ENCODE measurements at regions not wholly inside any gene's neighbourhood (a gene's known extent, or its start where the extent isn't known, plus 50 kb on each side); places are given as distances from the start of the nearest gene placed in this dataset.
"Not testable (repeated sequence)": the region's sequence is repeated elsewhere in the genome, so short reads cannot be mapped to it uniquely, and the experiment has no call there.

DNA sequence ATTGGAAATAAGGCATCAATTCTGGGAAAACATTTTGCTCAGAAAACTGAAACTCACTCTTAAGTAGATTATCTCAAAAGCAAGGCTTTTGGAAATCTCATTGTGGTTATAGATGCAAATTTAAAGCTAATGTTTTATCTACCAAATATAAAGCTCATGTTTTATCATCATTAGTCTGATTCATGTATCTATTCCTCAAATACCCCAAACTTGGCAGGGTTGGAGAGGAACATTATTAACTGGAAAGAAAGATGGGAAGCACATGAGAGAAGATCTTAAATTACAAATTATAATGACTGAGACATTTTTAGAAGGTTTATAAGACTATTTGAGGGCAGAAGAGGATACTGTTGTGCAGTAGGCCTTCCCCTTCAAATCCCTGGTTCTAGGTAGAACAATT is 137.3 kb upstream of the TGFBR2 start:
- no peak for DNase-seq (ENCODE audit: low read depth)

- no peak for DNase-seq (ENCODE audit: low read depth)
Measured at GRCh38 chr3:30470496-30470895, 135.9 kb upstream of the TGFBR2 start.

DNA sequence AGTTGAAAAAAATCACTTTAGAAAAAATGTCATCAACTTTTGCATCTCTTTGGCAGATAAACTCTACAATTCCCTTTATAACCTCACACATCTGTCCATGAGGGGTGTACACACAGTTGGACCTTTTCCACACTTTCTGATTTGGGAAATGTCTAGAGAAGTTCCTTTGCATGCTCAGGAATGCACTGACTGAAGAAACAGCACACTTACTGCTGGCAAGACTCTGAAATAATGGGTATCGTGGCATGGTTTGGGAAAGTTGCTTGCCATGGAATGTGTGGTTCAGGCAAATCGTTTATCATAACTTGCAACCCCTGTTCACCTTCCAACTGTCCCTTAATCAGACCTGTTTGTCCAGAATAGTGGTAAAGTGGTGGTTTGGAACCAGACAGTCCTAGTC is 135.3 kb upstream of the TGFBR2 start:
- no peak for DNase-seq (ENCODE audit: low read depth)

DNA sequence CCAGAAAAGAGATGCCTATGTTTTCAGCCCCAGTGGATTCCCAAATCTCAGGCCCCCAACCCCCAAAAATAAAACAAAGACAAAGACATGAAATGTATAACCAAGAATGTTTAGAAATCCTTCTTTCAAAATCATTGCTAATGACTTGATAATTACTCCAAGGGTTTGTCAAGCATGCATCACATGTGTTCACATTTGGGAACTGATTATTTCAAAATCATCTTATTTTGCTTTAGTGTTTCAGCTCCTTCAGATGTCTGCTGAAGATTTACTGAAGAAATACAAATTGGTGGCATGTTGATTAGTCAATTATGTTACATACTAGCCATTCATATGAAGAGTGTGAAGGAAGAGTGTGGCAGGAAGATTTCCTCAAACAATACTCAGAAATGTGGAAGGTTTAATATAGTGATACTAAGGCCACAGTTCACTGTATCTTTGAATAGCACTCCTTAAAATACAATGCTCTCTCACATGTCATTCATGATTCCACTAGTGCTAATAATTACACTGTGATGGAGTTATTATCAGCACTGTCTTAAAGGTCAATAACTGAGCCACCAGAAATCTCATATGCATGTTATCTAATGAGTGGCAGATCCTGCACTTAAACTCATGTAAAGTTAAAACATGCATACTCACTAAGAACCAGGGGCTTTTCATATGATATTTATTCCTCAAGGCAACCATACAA is 134.5 kb upstream of the TGFBR2 start:
- DNase-seq (ENCODE audit: low read depth) = no peak

- no peak for DNase-seq (ENCODE audit: low read depth)
Measured at GRCh38 chr3:30473374-30474051, 132.9 kb upstream of the TGFBR2 start.

GRCh38 chr3:30474371-30474770 is 132.0 kb upstream of the TGFBR2 start:
- no peak for DNase-seq (ENCODE audit: low read depth)

GRCh38 chr3:30475038-30475808 is 131.2 kb upstream of the TGFBR2 start:
- DNase-seq (ENCODE audit: low read depth) = no peak

DNA sequence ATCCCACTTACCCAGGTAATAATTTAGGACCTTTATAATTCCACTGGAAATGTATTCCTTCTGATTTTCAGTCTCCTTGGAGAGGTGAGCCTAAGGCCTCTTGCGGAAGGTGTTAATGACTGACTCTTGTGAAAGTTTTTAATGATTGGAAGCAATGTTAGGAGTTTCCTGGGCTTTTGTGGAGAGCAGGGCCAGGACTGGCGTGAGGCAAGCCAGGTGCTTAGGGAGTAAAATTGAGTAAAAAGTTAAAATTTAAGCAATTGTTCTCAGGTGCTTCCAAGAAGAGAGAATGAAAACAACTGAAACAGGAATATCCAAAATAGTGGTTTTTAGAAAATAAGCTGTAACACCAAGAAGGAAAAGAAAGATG is 130.6 kb upstream of the TGFBR2 start:
- no peak for DNase-seq (ENCODE audit: low read depth)

GRCh38 chr3:30476368-30477084 is 129.9 kb upstream of the TGFBR2 start:
- no peak for DNase-seq (ENCODE audit: low read depth)

DNA sequence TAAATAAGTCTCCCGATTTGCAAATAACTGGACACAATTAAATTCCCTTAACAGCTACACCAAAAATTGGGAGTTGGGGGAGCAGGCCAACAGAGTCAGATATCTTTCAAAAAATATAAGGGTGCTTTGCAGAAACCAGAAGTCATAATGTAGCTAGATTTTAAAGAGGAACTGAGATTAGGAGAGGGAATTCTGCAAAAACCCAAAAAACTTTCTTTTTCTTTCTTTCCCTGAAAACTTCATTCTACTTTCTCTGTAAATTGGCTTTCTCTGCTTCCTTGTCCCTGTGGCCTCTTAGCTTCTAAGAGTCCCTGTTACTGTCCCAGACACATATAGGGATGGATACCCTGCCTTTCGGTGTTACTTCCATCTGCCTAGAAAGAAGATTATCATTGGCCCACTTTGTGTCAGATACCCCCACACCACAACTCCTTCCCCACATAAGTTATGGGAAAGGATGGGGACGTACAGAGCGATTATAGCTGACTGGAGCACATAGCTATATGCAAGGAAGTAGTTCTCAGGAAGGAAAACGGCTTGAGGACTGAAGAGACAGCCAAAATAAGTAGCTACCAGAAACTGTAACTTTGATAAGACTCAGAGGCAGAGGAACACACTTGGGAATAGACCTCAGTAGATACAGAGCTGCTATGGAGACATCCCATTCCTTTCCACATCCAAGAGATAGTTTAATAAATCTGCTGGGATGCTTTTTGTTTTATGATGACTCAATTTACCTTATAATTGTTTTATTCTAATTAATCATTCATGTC is 129.1 kb upstream of the TGFBR2 start:
- no peak for DNase-seq (ENCODE audit: low read depth)

GRCh38 chr3:30479737-30480136 is 126.7 kb upstream of the TGFBR2 start:
- not testable (repeated sequence) for DNase-seq (ENCODE audit: low read depth)

DNA sequence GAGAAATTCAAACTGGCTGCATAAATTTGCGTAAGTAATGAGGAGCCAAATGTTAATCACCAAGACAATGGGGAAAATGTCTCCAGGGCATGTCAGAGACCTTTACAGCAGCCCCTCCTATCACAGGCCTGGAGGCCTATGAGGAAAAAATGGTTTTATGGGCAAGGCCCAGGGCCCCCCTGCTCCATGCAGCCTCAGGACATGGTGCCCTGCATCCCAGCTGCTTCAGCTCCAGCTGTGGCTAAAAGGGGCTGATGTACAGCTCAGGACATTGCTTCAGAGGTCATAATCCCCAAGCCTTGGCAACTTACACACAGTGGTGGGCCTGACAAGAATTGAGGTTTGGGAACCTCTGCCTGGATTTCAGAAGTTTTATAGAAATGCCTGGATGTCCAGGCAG is 126.2 kb upstream of the TGFBR2 start:
- not testable (repeated sequence) for DNase-seq (ENCODE audit: low read depth)

DNA sequence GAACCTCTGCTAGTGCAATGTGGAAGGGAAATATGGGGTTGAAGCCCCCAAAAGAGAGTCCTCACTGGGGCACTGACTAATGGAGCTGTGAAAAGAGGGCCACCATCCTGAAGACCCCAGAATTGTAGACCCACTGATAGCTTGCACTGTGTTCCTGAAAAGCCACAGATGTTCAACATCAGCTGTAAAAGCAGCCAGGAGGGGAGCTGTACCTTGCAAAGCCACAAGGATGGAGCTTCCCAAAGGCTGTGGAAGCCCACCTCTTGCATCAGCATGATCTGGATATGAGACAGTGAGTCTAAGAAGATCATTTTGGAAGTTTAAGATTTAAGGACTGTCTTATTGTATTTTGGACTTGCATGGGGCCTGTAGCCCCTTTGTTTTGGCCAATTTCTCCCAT is 125.8 kb upstream of the TGFBR2 start:
- no peak for DNase-seq (ENCODE audit: low read depth)

- DNase-seq (ENCODE audit: low read depth) = no peak
Measured at GRCh38 chr3:30481241-30481640, 125.2 kb upstream of the TGFBR2 start.

DNA sequence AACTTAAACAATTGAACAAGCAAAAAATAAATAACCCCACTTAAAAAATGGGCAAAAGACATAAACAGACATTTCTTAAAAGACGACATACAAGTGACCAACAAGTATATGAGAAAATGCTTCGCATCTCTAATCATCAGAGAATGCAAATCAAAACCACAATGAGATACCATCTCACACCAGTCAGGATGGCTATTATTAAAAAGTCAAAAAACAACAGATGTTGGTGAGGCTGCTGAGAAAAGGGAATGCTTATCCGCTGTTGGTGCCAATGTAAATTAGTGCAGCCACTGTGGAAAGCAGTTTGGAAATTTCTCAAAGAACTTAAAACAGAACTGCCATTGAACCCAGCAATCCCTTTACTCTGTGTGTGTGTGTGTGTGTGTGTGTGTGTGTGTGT is 122.2 kb upstream of the TGFBR2 start:
- not testable (repeated sequence) for DNase-seq (ENCODE audit: low read depth)

DNA sequence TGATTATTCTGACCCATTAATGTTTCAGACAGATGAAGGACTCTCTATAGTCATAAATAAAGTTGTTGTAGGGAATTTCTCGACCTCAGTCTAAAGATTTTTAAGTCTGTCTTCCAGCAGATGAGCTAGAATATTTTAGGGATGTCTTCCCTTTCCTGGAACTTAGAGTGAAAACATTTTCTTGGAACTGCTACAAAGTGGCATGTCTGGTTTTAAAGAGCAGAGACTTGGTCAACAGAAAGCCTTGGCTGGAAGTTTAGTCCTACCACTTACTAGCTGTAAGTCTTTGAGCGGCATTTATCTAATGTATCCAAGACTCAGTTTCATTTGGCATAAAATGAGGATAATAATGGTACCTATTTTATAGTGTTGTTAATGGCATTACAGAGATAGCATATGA is 120.0 kb upstream of the TGFBR2 start:
- no peak for DNase-seq (ENCODE audit: low read depth)

DNA sequence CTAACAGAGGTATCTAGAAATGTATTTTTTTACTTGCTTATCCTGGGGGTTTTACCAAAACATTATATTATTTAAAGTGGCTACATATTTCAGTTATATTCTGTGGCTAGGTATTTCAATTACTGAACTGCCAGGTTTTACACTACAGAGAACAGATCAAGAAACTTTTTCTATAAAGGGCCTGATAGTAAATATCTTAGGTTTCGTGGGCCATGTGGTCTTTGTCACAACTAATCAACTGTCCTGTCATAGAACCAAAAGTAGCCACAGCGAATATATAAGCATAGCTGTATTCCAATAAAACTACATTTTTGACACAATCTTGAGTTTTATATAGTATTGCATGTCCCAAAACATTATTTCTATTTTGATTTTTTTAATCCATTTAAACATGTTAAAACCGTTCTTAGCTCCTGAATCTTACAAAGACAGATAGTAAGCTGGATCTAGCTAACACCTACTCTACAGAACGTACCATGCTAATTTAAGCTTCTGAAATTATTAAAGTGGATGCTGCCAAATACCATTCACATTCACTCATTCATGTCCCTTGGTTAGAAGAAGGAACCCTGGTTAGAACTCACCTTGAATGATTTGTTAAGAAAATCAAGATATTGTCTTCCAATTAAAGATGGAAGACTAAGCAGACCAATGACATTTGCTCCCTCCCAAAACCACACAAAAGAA is 118.2 kb upstream of the TGFBR2 start:
- DNase-seq (ENCODE audit: low read depth) = no peak

DNA sequence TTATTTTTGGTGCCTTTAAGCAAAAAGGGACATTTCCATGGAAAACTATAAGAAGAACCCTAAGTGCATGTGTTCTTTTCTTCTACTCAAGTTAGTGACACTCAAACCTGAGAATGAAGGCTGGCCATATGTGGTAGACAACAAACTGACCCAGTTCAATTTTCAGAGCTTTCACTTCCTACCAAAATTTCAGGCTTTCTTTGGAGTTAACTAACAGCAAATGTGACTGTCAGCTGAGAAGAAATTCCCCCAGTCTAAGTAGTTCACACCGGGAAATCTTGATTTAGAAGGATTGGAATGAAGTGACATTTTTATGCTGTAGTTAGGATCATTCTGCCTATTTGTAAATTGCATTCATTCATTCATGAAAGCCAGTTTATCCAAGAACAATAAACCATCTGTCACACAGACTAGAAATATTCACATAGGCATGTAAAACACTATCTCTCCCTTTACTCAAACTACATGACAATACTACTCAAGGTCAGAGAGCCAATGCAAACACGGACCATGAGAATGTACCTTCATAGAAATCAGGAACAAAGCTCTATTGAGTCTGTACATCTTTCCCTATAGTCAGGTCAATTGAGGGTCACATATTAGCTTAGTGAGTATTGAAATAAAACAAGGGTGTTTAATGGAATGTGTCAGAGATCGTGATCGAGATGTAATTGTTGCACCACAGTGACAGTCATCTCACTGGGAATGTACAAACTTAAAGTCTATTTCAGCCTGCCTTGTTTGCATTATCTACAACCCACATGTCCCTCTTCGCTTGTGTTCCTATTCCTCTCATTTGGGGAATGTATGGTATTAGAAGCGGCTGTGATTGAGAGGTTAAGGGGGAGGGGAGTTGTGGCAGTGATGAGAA is 113.8 kb upstream of the TGFBR2 start:
- no peak for DNase-seq (ENCODE audit: low read depth)

GRCh38 chr3:30493911-30494311 is 112.5 kb upstream of the TGFBR2 start:
- no peak for DNase-seq (ENCODE audit: low read depth)

Data from CMK (cell line).